Neuronal stem cell (in vitro differentiated cells): ENCODE measurements at regions not wholly inside any gene's neighbourhood (a gene's known extent, or its start where the extent isn't known, plus 50 kb on each side); places are given as distances from the start of the nearest gene placed in this dataset.
A peak's percentile ranks its signal among the peaks of the same experiment; 100 is the strongest.

Experiments used
- DNase-seq: peaks from one replicate; pipeline ENCODE4 v3.0.0-alpha.2; 2013; ENCODE audit warnings: low spot score
- H2AFZ ChIP-seq: one replicate; pipeline ENCODE4 v1.6.1; 2013; ENCODE audit warnings: mild to moderate bottlenecking, low read length, inconsistent platforms
- H2AK5ac ChIP-seq: 2 replicates; pipeline ENCODE4 v1.6.1; 2013; ENCODE audit warnings: low read depth, mild to moderate bottlenecking, inconsistent platforms, low read length, moderate library complexity, mixed read lengths
- H2BK120ac ChIP-seq: 2 replicates; pipeline ENCODE4 v1.6.1; 2013; ENCODE audit warnings: low read depth, mild to moderate bottlenecking, inconsistent platforms, low read length, moderate library complexity, mixed read lengths
- H2BK12ac ChIP-seq: one replicate; pipeline ENCODE4 v1.6.1; 2013; ENCODE audit warnings: low read length, inconsistent platforms
- H2BK15ac ChIP-seq: 2 replicates; pipeline ENCODE4 v1.6.1; 2013; ENCODE audit warnings: mild to moderate bottlenecking, low read length, inconsistent platforms, mixed read lengths
- H2BK5ac ChIP-seq: one replicate; pipeline ENCODE4 v1.6.1; 2013; ENCODE audit warnings: inconsistent platforms, mild to moderate bottlenecking, low read length, moderate library complexity
- H3K14ac ChIP-seq: one replicate; pipeline ENCODE4 v1.6.1; 2013; ENCODE audit warnings: low read length, inconsistent platforms
- H3K18ac ChIP-seq: 2 replicates; pipeline ENCODE4 v1.6.1; 2013; ENCODE audit warnings: low read length, inconsistent platforms
- H3K23ac ChIP-seq: 2 replicates; pipeline ENCODE4 v1.6.1; 2013; ENCODE audit warnings: low read depth, mild to moderate bottlenecking, mixed read lengths, low read length, inconsistent platforms; ENCODE audit not compliant: poor library complexity
- H3K27ac ChIP-seq: replicated peaks from 3 replicates; pipeline ENCODE4 v1.5.1; 2013; ENCODE audit warnings: low read length, inconsistent platforms
- H3K27me3 ChIP-seq, 3 experiments: 2 replicates each; pipeline ENCODE4 v1.6.1; 2013; ENCODE audit warnings: low read length in 3 of 3, mild to moderate bottlenecking in 2 of 3, inconsistent platforms in 1 of 3, low read depth in 1 of 3, mixed read lengths in 1 of 3, moderate library complexity in 1 of 3; ENCODE audit not compliant: control insufficient read depth in 3 of 3, insufficient read depth in 3 of 3
- H3K36me3 ChIP-seq, 2 donors: replicated peaks in 1 of 2; 2 replicates each; pipeline ENCODE4 v1.6.1; 2013; ENCODE audit warnings: low read length in 2 of 2; ENCODE audit not compliant: control insufficient read depth in 2 of 2, insufficient read depth in 2 of 2
- H3K4ac ChIP-seq: 2 replicates; pipeline ENCODE4 v1.6.1; 2013; ENCODE audit warnings: inconsistent platforms, mild to moderate bottlenecking, low read length, moderate library complexity
- H3K4me1 ChIP-seq, 2 donors: 1 replicate in 1 of 2; 2 replicates in 1 of 2; pipeline ENCODE4 v1.6.1; 2013; ENCODE audit warnings: low read length in 2 of 2, low read depth in 1 of 2; ENCODE audit not compliant: control insufficient read depth in 2 of 2, insufficient read depth in 1 of 2
- H3K4me2 ChIP-seq: one replicate; pipeline ENCODE4 v1.6.1; 2013; ENCODE audit warnings: mild to moderate bottlenecking, low read length, inconsistent platforms; ENCODE audit not compliant: insufficient read depth, poor library complexity, severe bottlenecking
- H3K4me3 ChIP-seq, 2 donors: 2 replicates each; pipeline ENCODE4 v1.5.1; 2013; ENCODE audit warnings: low read length in 2 of 2, mild to moderate bottlenecking in 2 of 2, inconsistent platforms in 1 of 2, moderate library complexity in 1 of 2
- H3K79me1 ChIP-seq: one replicate; pipeline ENCODE4 v1.6.1; 2013; ENCODE audit warnings: low read depth, mild to moderate bottlenecking, inconsistent platforms, low read length, moderate library complexity
- H3K9ac ChIP-seq: one replicate; pipeline ENCODE4 v1.6.1; 2013; ENCODE audit warnings: mild to moderate bottlenecking, low read depth, low read length, inconsistent platforms; ENCODE audit not compliant: poor library complexity
- H3K9me3 ChIP-seq, 2 donors: replicated peaks in 1 of 2; 2 replicates each; pipeline versions ENCODE3 to v1.6.1; 2013; ENCODE audit warnings: low read length in 2 of 2, mild to moderate bottlenecking in 2 of 2, inconsistent platforms in 1 of 2, low read depth in 1 of 2, mixed read lengths in 1 of 2, moderate library complexity in 1 of 2; ENCODE audit not compliant: control insufficient read depth in 2 of 2, insufficient read depth in 1 of 2
- H4K8ac ChIP-seq: one replicate; pipeline ENCODE4 v1.6.1; 2013; ENCODE audit warnings: low read depth, mild to moderate bottlenecking, inconsistent platforms, low read length, moderate library complexity
- H4K91ac ChIP-seq: one replicate; pipeline ENCODE4 v1.6.1; 2013; ENCODE audit warnings: low read length, low read depth, mild to moderate bottlenecking, inconsistent platforms; ENCODE audit not compliant: poor library complexity
- WGBS, 2 donors: extraction: QIAGEN DNeasy Blood & Tissue Kit; methylation state at CpG; one replicate each; pipeline ENCODE4 v1.1.7; 2013; ENCODE audit warnings: missing lambda C conversion rate in 2 of 2, mixed read lengths in 1 of 2; ENCODE audit not compliant: insufficient read length in 2 of 2, insufficient replicate concordance in 1 of 2; ENCODE audit errors: extremely low coverage in 2 of 2; 5-methylcytosine and 5-hydroxymethylcytosine counted together

DNA sequence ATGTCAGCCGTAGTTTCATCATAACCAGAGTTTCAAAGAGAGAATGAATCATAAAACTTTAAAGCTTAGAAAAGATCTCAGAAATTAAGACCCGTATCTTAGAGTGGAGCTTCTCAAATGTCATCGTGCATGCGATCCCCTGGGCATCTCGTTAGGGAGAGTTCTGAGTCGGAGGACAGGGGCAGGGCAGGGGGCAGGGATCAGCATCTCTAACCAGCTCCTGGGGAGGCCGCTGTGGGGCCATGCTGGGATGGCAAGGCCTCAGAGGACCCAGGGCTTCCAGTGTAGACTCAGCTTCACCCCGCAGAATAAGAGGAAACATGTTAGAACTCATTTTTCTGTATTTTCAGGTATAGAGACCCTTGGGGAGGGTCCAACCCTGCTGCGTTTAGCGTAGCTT lies 72.0 kb upstream of the AFDN start:
- Histone ChIP-seq H3K9ac (no peak overlapping the region), H3K23ac (no peak overlapping the region), H3K14ac (no peak overlapping the region), H4K8ac (no peak overlapping the region), H3K27ac (no peak overlapping the region), H2AFZ (no peak overlapping the region), H3K4me2 (no peak overlapping the region), H3K79me1 (no peaks in the 10 kb centered on the region), H2BK5ac (no peak overlapping the region), H2BK12ac (no peak overlapping the region), H3K4ac (no peak overlapping the region), H3K27me3 (no peaks in the 10 kb centered on the region), H2AK5ac (no peak overlapping the region), H2BK120ac (no peak overlapping the region), H3K18ac (no peak overlapping the region), H2BK15ac (no peak overlapping the region), H4K91ac (no peak overlapping the region), H3K4me3 (no peak overlapping the region), H3K4me1 (peaks cover 0 to 2% of the 10 kb centered on the region in 2 donors), H3K36me3 (no peaks in the 10 kb centered on the region), H3K9me3 (no peaks in the 10 kb centered on the region)
- no CpG with 5 or more reads among the region's 10 CpGs for WGBS, 2 donors
- no peak for DNase-seq

DNA sequence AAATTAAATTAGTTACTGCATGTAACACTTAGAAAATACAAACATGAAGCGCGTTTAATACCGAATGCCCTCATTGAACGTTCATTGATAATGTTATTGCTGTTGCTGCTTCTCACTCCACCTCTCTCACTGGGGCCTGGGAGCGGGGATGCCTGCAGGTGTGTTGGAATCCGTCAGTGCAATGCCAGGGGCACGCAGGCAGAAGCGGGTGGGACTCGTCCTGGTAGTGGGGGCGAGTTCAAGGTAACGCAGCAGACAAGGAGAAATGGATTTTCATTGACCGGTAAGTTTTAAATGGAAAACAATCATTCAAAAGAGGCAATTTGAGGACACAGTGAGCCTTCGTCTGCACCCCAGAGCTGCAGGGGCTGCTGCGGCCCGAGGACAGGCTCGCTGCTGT lies 71.2 kb upstream of the AFDN start:
- no peak for DNase-seq
- Histone ChIP-seq H3K4me2 (no peak overlapping the region), H2BK15ac (peak overlapping the region; percentile 59), H2BK12ac (no peak overlapping the region), H3K9me3 (no peaks in the 10 kb centered on the region), H3K36me3 (no peaks in the 10 kb centered on the region), H3K27ac (no peak overlapping the region), H3K79me1 (no peaks in the 10 kb centered on the region), H2BK120ac (no peak overlapping the region), H4K8ac (no peak overlapping the region), H4K91ac (no peak overlapping the region), H2AK5ac (no peak overlapping the region), H3K4me3 (no peak overlapping the region), H3K23ac (peak overlapping the region; percentile 48), H3K9ac (no peak overlapping the region), H3K4me1 (peaks cover 0 to 2% of the 10 kb centered on the region in 2 donors), H2AFZ (no peak overlapping the region), H3K27me3 (no peaks in the 10 kb centered on the region), H2BK5ac (no peak overlapping the region), H3K14ac (no peak overlapping the region), H3K18ac (peak overlapping the region; percentile 64), H3K4ac (no peak overlapping the region)
- no CpG with 5 or more reads among the region's 16 CpGs for WGBS, 2 donors

DNA sequence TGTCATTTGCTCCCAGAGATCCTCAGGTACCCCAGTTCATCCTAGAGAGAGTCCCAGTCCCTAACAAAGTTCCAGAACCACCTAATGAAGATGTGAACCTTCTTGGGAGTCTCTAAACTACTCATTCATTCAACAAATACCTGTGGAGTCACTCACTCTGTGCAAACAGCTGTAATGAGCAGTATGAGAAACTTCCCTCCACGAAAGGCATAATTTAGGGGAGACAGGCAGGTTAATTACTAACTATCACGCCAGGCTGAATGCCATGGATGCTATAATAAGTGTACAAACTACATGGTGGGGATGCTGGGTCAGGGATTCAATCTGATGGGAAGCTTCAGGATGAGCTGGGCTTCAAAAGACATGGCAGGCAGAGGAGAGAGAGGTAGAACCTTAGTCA lies 70.1 kb upstream of the AFDN start:
- Histone ChIP-seq H2AFZ (no peak overlapping the region), H3K23ac (no peak overlapping the region), H2BK12ac (no peak overlapping the region), H3K36me3 (no peaks in the 10 kb centered on the region), H2BK15ac (no peak overlapping the region), H3K27me3 (no peaks in the 10 kb centered on the region), H2AK5ac (no peak overlapping the region), H3K4me1 (peaks cover 4 to 9% of the 10 kb centered on the region in 2 donors), H3K4ac (no peak overlapping the region), H3K9me3 (no peaks in the 10 kb centered on the region), H3K14ac (no peak overlapping the region), H3K9ac (no peak overlapping the region), H3K27ac (no peak overlapping the region), H2BK120ac (no peak overlapping the region), H3K4me3 (no peak overlapping the region), H3K4me2 (no peak overlapping the region), H2BK5ac (no peak overlapping the region), H3K79me1 (no peaks in the 10 kb centered on the region), H4K8ac (no peak overlapping the region), H3K18ac (no peak overlapping the region), H4K91ac (no peak overlapping the region)
- WGBS, 2 donors: no CpG with 5 or more reads among the region's 2 CpGs
- DNase-seq: no peak

DNA sequence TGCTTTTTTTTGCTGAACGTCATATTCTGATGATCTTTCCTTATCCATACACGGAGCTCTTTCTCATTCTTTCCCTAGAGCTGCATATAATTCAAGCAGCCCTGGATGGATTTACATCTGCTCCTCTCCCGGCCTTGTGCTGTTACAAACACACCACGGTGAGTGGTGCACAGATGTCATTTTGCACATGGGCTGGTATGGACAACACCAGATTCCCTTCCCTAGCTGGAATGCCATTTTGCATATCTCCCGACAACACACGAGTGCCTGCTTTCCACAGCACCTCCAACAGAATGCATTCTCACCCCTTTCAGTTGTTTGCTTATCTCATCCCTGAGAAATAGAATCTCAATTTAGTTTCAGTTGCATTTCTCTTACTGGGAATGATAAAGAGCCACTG lies 69.5 kb upstream of the AFDN start:
- no peaks in the 10 kb centered on the region for H3K27me3 ChIP-seq
- no peaks in the 10 kb centered on the region for H3K79me1 ChIP-seq
- H3K4me1 ChIP-seq: peaks cover 6 to 9% of the 10 kb centered on the region in 2 donors
- no peak overlapping the region for H3K27ac ChIP-seq
- no peak overlapping the region for H4K91ac ChIP-seq
- H4K8ac ChIP-seq: no peak overlapping the region
- no peaks in the 10 kb centered on the region for H3K9me3 ChIP-seq
- no peaks in the 10 kb centered on the region for H3K36me3 ChIP-seq
- no CpG with 5 or more reads among the region's 6 CpGs for WGBS, 2 donors
- H3K23ac ChIP-seq: no peak overlapping the region
- no peak overlapping the region for H2AFZ ChIP-seq
- H2BK5ac ChIP-seq: no peak overlapping the region
- no peak overlapping the region for H3K4me3 ChIP-seq
- DNase-seq: no peak
- no peak overlapping the region for H3K14ac ChIP-seq
- H3K18ac ChIP-seq: no peak overlapping the region
- no peak overlapping the region for H2AK5ac ChIP-seq
- no peak overlapping the region for H2BK120ac ChIP-seq
- no peak overlapping the region for H3K9ac ChIP-seq
- H3K4me2 ChIP-seq: no peak overlapping the region
- H2BK12ac ChIP-seq: no peak overlapping the region
- H3K4ac ChIP-seq: no peak overlapping the region
- no peak overlapping the region for H2BK15ac ChIP-seq
